ENCODE measurements at regions not wholly inside any gene's neighbourhood (a gene's known extent, or its start where the extent isn't known, plus 50 kb on each side); places are given as distances from the start of the nearest gene placed in this dataset.
"Not testable (repeated sequence)": the region's sequence is repeated elsewhere in the genome, so short reads cannot be mapped to it uniquely, and the experiment has no call there.

DNA sequence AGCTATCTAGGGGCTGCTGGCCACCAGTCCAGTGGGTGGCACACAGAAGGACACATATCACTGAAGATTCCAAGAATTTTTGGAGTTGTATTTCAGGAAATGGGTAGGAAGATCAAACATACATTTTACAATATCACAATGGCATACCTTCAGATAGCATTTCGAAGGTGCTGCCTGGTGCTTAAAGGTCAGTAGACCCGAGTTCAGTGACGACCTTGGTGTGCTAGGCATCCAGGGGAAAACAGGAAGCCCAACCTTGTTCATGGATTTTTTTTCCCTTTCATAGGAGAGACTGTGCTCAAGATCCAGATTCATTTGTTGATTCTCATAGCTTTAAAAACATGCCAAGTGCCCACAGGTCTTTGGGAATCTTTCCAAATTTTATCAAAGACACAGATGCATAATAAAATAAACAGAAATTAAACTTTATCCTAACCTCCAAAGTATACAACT, 51.0 kb upstream of the RCBTB2 start:
- no peak for DNase-seq

DNA sequence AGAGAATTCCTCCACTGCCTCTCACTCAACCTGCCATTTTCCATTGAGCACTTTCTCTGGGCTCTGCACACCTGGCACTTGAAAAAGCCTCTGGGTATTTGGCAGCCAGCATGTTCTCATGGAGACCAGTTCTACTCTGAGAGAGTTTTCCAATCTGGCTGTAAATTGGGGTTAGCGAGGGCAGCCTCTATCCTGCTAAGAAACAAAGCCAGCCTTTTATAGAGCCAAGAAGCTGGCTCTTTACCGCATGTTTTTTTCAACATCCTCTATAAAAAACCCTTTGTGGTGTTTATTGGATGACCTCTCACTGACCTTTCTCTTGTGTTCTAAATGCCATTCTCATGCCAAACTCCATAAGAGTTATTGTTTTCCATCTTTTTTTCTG, 52.6 kb upstream of the RCBTB2 start:
- no peak for DNase-seq

DNA sequence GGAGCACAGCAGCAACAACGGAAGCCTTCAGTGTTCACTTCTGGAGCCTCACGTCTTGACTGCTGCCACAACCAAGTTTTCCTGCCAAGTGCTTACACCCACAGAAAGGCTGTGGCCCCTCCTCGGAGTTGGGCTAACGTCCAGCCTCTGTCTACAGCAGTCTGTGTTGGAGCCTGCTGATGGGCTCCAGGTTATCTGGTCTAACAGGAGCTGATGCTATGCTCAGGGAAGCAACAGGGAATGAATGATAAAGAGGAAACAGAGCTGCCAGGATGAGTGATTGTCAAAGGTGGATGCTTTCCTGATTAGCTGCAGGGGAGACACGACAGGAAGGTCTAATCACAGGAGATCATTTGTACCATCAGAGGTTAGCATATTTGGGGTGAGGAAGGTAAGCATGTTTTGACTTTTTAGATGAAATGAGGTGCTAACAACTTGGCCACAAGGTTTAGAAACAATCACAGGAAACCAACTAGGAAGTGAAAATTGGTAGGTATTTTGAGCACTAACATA, 53.8 kb upstream of the RCBTB2 start:
- no peak for DNase-seq

DNA sequence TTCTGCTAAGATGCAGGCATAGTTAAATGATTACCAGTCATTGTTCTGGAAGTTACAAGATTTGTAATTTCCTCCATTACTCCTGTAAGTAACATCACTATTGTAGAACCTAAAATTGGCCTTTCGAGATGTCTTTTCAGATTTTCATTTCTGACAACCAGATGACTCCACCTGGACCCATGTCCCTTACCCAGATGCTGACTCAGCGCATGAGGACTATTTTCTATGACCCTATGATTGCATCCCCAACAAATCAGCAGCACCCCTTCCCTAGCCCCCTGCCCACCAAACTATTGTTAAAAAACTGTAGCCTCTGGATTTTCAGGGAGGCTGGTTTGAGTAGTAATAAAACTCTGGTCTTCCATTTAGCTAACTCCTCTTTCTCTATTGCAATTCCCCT, 55.2 kb upstream of the RCBTB2 start:
- DNase-seq = no peak

GRCh38 chr13:48590141-48590901, 57.4 kb upstream of the RCBTB2 start:
- DNase-seq = no peak

DNA sequence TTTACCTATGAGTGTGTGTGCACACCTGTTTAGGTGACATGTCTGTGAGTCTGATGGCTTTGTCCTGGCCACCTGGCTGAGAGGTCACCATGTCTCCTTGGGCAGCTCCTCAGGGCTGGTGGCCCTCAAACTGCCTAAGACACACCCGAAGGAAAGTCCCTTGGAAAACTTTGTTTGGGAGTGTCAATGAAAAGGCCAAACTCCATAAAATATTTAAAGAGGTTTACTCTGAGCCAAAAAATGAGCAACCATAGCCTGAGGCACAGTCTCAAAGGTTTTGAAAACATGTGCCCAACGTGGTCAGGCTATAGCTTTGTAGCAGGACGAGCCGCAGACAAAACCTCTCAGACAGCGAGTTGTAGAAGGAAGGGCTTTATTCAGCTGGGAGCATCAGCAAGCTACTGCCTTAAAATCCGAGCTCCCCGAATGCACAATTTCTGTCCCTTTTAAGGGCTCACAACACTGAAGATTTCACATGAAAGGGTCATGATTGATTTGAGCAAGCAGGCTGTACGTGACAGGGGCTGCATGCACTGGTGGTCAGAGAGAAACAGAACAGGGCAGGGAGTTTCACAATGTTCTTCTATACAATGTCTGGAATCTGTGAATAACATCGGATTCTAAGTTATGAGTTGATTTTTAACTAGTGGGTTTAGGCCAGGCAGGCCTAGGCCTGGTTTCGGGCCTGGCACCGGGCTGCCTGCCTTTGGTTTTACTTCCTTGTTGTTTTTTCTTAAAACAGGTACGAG, 58.4 kb upstream of the RCBTB2 start:
- DNase-seq = not testable (repeated sequence)

DNA sequence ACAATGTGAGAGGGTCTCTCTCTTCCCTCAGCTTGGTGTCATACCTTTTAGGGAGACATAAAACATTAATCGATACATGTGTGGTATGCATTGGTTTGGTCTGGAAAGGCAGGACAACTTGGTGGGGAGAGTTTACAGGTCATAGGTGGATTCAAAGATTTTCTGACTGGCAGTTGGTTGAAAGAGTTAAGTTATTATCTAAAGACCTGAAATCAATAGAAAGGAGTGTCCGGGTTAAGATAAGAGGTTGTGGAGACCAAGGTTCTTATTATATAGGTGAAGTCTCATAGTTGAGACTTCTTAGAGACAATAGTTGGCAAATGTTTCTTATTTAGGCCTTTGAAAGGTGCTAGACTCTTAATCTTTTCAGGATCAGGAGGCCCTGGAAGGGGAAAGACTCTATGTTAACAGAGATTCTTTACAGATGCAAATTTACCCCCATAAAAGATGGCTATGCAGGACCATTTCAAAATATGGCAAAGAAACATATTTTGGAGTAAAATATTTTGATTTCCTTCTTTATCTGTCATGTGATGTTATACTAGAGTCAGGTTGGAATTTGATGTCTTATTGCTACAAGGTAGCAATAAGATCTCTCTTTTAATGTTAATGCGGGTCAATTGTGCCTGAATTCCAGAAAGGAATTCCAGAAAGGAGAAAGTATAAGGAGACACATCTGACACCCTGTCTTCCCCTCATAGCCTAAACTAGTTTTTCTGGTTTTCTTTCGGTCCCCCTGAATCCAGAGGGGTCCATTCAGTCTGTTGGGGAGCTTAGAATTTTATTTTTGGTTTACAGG, 59.2 kb upstream of the RCBTB2 start:
- DNase-seq = no peak

GRCh38 chr13:48592688-48593049, 59.8 kb upstream of the RCBTB2 start:
- no peak for DNase-seq

- no peak for DNase-seq
Observed at GRCh38 chr13:48593536-48593935, 60.2 kb upstream of the CYSLTR2 start.

DNA sequence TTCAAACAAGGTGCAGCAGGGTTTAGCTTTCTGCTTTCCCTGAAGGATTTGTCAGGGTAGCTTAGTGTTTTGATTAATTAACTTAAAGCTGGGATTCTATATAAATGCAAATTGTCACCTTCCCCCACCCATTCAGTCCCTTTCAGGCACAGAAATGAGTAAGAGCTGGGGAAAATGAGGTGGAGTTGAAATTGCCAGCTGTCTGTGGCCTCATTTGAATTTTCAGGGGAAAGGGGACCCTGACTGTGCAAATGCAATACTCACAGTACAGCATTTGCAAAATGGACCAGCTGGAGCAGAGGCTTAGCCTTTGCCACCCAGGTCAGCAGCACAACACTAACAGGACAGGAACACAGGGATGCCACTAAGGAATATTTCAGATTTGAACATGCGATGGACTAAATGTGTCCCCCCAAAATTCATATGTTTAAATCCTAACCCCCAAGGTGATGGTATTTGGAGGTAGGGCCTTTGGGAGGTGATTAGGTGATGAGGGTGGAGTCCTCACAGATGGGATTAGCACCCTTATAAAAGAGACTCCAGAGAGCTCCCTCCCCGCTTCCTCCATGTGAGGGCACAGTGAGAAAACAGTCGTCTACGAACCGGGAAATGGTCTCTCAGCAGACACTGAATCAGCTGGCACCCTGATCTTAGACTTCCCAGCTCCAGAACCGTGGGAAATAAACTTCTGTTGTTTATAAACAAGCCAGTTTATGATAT, 59.5 kb upstream of the CYSLTR2 start:
- DNase-seq = no peak

- DNase-seq = peak; percentile 74
Observed at GRCh38 chr13:48595431-48596429, 58.0 kb upstream of the CYSLTR2 start.

DNA sequence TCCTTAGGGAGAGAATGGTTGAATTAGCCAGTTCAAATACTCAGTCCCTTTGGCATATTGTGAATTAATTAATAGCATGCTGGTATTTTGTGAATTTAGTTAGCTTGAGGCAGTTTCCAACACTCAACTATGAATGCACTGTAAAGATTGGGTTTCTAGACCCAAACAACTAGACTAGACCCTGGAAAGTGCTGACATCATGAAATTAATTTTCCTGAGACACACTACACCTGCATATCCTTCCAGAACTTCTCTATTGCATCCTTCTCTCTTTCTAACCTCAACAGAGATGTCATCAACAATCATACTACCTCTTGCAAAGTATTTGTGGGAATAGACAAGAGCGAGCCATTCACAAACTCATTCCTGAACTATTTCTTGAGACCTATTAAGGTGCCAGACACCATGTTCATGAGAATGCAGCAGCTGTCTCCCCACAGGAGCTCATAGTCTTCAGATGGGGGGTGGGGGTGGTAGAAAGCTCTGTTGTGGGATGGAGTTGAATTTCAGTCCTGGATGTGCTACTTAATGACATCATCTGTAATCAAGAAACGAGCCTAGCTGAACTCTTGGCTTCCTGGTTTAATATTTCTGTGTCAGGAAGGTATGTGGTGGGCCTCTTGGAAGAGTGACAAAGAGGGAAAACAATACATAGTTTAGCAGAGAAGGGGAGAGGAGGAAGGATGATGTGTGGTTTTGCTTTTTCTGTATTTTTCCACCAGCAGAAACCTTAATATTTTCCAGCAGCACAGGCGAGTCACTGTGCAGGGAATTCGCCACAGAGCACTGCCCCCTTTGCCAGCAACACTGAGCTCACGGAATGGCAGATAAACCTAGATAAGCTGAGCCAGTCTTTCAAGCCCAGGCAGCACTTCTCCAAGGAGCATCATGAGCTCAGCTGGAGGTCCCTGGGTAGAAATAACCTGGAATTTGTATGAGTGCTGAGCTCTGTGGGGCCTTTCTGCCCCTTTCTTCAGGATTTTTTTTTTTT, 53.1 kb upstream of the CYSLTR2 start:
- no peak for DNase-seq

GRCh38 chr13:48602296-48603016, 51.3 kb upstream of the CYSLTR2 start:
- DNase-seq = no peak

DNA sequence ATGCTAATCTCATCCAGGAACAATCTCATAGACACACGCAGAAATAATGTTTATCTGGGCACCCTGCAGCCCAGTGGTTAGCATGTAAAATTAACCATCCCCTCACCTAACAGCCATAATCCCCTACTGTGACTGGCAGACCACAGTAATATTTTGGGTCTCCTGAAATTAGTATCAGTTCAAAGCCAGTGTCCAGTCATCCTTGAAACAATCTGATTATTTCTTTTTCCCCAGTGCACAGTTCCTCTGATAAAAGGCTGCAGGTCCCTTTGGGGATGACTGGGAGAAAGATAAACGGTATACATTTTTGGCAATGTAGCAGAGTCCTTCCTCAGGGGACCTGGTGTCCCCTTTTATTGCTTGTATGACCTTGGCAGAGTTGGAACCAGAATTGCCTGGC, 50.4 kb upstream of the CYSLTR2 start:
- DNase-seq = no peak

Data from CD4-positive, alpha-beta T cell treated with Interleukin-12 subunit alpha and Interleukin-12 subunit beta, for 1 hour (primary cell).